ENCODE measurements at regions not wholly inside any gene's neighbourhood (a gene's known extent, or its start where the extent isn't known, plus 50 kb on each side); places are given as distances from the start of the nearest gene placed in this dataset.

- TF ChIP-seq HOXB5 (CRISPR knock-in tag; IDR thresholded peaks at IDR 0.05) (no peak), RCOR1 (IDR thresholded peaks at IDR 0.05; ENCODE audit: low read depth, low read length) (no peak), ZC3H11A (IDR thresholded peaks at IDR 0.05) (no peak), NPAS2 (CRISPR knock-in tag; IDR thresholded peaks at IDR 0.05; ENCODE audit: borderline replicate concordance) (no peak), HOXB13 (CRISPR knock-in tag; IDR thresholded peaks at IDR 0.05; ENCODE audit: low read depth) (no peak), TFCP2L1 (CRISPR knock-in tag; IDR thresholded peaks at IDR 0.05) (no peak), REST (IDR thresholded peaks at IDR 0.05) (no peak)
These were observed 154.3 kb upstream of the USP24 start (continued) for GRCh38 chr1:55369474-55369873.

- Histone ChIP-seq H3K9me3 (no peaks in the 10 kb centered on the region), H3K4me3 (no peak overlapping the region), H3K27ac (no peak overlapping the region), H3K4me2 (no peak overlapping the region), H3K4me1 (no peaks in the 10 kb centered on the region)
- DNase-seq (ENCODE audit: low read depth in 1 of 2, low spot score in 1 of 2) (no peak), ATAC-seq (no peak), FAIRE-seq (no peak)
- no peak for TF ChIP-seq CTCF (IDR thresholded peaks at IDR 0.05)
- TF ChIP-seq RAD21 (conservative IDR thresholded peaks at IDR 0.05 in 1 of 2, IDR thresholded peaks at IDR 0.05 in 1 of 2): no peak
- no peak for TF ChIP-seq ZFP36 (IDR thresholded peaks at IDR 0.05; ENCODE audit: borderline replicate concordance, partially characterized antibody)
- ChIA-PET CTCF (no interaction called here), POLR2A (no interaction called here)
- WGBS (ENCODE audit: missing lambda C conversion rate): 64% methylated on average over 3 of the region's 3 CpGs
These were observed 153.5 kb upstream of the USP24 start for GRCh38 chr1:55368698-55369097.

- ATAC-seq (no peak), DNase-seq (ENCODE audit: low read depth in 1 of 2, low spot score in 1 of 2) (no peak), FAIRE-seq (no peak)
- ChIA-PET CTCF (no interaction called here), POLR2A (no interaction called here)
- H3K4me2 ChIP-seq: no peak overlapping the region
- TF ChIP-seq CEBPB (IDR thresholded peaks at IDR 0.05) (no peak), REST (IDR thresholded peaks at IDR 0.05) (no peak)
- no peaks in the 10 kb centered on the region for H3K9me3 ChIP-seq
- no peak overlapping the region for H3K4me3 ChIP-seq
- H3K27ac ChIP-seq: no peak overlapping the region
- WGBS (ENCODE audit: missing lambda C conversion rate): 89% methylated on average over 5 of the region's 7 CpGs
- H3K4me1 ChIP-seq: no peaks in the 10 kb centered on the region
These were observed 152.1 kb upstream of the USP24 start for GRCh38 chr1:55367273-55367672.

GRCh38 chr1:55364216-55364615 lies 149.1 kb upstream of the USP24 start:
- POLR2A ChIA-PET: no interaction called here
- no peak for DNase-seq (ENCODE audit: low read depth in 1 of 2, low spot score in 1 of 2)
- no peaks in the 10 kb centered on the region for H3K4me1 ChIP-seq

More at GRCh38 chr1:55364216-55364615, 149.1 kb upstream of the USP24 start:
- Histone ChIP-seq H3K4me3 (no peak overlapping the region), H3K4me2 (no peak overlapping the region), H3K9me3 (no peaks in the 10 kb centered on the region), H3K27ac (no peak overlapping the region)
- FAIRE-seq (no peak), ATAC-seq (no peak)
- CTCF ChIA-PET: interaction anchor here (0.8 kb wide), 1 partner anchor 11 kb away, joined by 6 read pairs; no protein-coding TSS in a partner anchor
- TF ChIP-seq EP300 (IDR thresholded peaks at IDR 0.05) (no peak), EHMT2 (IDR thresholded peaks at IDR 0.05; ENCODE audit: low read depth) (no peak), BCL3 (IDR thresholded peaks at IDR 0.05) (no peak), HOXA7 (CRISPR knock-in tag; IDR thresholded peaks at IDR 0.05) (no peak), TP53 (CRISPR knock-in tag; IDR thresholded peaks at IDR 0.05) (no peak), JUN (IDR thresholded peaks at IDR 0.05) (no peak), CBX8 (IDR thresholded peaks at IDR 0.05) (no peak), GATA3 (IDR thresholded peaks at IDR 0.05; ENCODE audit: borderline replicate concordance) (no peak)
- WGBS (ENCODE audit: missing lambda C conversion rate): 94% methylated on average over 3 of the region's 3 CpGs
